GM19238 (cell line): ENCODE measurements at regions not wholly inside any gene's neighbourhood (a gene's known extent, or its start where the extent isn't known, plus 50 kb on each side); places are given as distances from the start of the nearest gene placed in this dataset.
A peak's percentile ranks its signal among the peaks of the same experiment; 100 is the strongest.
"Not testable (repeated sequence)": the region's sequence is repeated elsewhere in the genome, so short reads cannot be mapped to it uniquely, and the experiment has no call there.

Experiments
- DNase-seq: peaks from one replicate; pipeline ENCODE4 v3.0.0; 2011; ENCODE audit warnings: low spot score; ENCODE audit not compliant: insufficient read length

GRCh38 chr14:59044707-59045106 lies 143.8 kb upstream of the DAAM1 start:
- DNase-seq: no peak

GRCh38 chr14:59046746-59047145 lies 141.7 kb upstream of the DAAM1 start:
- no peak for DNase-seq

GRCh38 chr14:59055006-59055405 lies 133.5 kb upstream of the DAAM1 start:
- no peak for DNase-seq

- DNase-seq: peak; percentile 40
Measured at GRCh38 chr14:59055439-59056045, 132.9 kb upstream of the DAAM1 start.

GRCh38 chr14:59057551-59057950 lies 130.9 kb upstream of the DAAM1 start:
- DNase-seq: no peak

- DNase-seq: not testable (repeated sequence)
Measured at GRCh38 chr14:59058776-59059175, 129.7 kb upstream of the DAAM1 start.

GRCh38 chr14:59060841-59061240 lies 127.6 kb upstream of the DAAM1 start:
- peak; percentile 13 for DNase-seq

- DNase-seq: no peak
Measured at GRCh38 chr14:59061292-59061691, 127.2 kb upstream of the DAAM1 start.

GRCh38 chr14:59063259-59063658 lies 125.2 kb upstream of the DAAM1 start:
- no peak for DNase-seq

- no peak for DNase-seq
Measured at GRCh38 chr14:59067127-59067894, 121.2 kb upstream of the DAAM1 start.

GRCh38 chr14:59069163-59069854 lies 119.2 kb upstream of the DAAM1 start:
- no peak for DNase-seq

GRCh38 chr14:59075506-59075905 lies 113.0 kb upstream of the DAAM1 start:
- no peak for DNase-seq

- no peak for DNase-seq
Measured at GRCh38 chr14:59081720-59082119, 106.7 kb upstream of the DAAM1 start.

- DNase-seq: no peak
Measured at GRCh38 chr14:59085207-59085739, 103.2 kb upstream of the DAAM1 start.

- no peak for DNase-seq
Measured at GRCh38 chr14:59086241-59086882, 102.1 kb upstream of the DAAM1 start.

GRCh38 chr14:59087240-59087639 lies 101.2 kb upstream of the DAAM1 start:
- DNase-seq: no peak

- DNase-seq: no peak
Measured at GRCh38 chr14:59087711-59088110, 100.8 kb upstream of the DAAM1 start.

GRCh38 chr14:59090572-59090971 lies 97.9 kb upstream of the DAAM1 start:
- no peak for DNase-seq

- DNase-seq: no peak
Measured at GRCh38 chr14:59091404-59091803, 97.1 kb upstream of the DAAM1 start.

- DNase-seq: no peak
Measured at GRCh38 chr14:59091976-59092375, 96.5 kb upstream of the DAAM1 start.

GRCh38 chr14:59093902-59094301 lies 94.6 kb upstream of the DAAM1 start:
- no peak for DNase-seq

- no peak for DNase-seq
Measured at GRCh38 chr14:59096303-59096702, 92.2 kb upstream of the DAAM1 start.
